ENCODE measurements at regions not wholly inside any gene's neighbourhood (a gene's known extent, or its start where the extent isn't known, plus 50 kb on each side); places are given as distances from the start of the nearest gene placed in this dataset.

GRCh38 chr11:101741479-101742175 lies 157.8 kb upstream of the TRPC6 start:
- DNase-seq: no peak
- Histone ChIP-seq H3K9me3 (replicated peaks) (no peaks in the 10 kb centered on the region), H3K4me1 (no peaks in the 10 kb centered on the region), H3K4me3 (no peak overlapping the region), H3K27ac (replicated peaks) (no peak overlapping the region), H3K36me3 (no peaks in the 10 kb centered on the region), H3K27me3 (ENCODE audit: low read depth) (no peaks in the 10 kb centered on the region)
- intact Hi-C loops (cut with micrococcal nuclease): no loop called here
- TF ChIP-seq, protein P1, sequence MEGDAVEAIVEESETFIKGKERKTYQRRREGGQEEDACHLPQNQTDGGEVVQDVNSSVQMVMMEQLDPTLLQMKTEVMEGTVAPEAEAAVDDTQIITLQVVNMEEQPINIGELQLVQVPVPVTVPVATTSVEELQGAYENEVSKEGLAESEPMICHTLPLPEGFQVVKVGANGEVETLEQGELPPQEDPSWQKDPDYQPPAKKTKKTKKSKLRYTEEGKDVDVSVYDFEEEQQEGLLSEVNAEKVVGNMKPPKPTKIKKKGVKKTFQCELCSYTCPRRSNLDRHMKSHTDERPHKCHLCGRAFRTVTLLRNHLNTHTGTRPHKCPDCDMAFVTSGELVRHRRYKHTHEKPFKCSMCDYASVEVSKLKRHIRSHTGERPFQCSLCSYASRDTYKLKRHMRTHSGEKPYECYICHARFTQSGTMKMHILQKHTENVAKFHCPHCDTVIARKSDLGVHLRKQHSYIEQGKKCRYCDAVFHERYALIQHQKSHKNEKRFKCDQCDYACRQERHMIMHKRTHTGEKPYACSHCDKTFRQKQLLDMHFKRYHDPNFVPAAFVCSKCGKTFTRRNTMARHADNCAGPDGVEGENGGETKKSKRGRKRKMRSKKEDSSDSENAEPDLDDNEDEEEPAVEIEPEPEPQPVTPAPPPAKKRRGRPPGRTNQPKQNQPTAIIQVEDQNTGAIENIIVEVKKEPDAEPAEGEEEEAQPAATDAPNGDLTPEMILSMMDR (IDR thresholded peaks at IDR 0.05; ENCODE audit: borderline replicate concordance): no peak

DNA sequence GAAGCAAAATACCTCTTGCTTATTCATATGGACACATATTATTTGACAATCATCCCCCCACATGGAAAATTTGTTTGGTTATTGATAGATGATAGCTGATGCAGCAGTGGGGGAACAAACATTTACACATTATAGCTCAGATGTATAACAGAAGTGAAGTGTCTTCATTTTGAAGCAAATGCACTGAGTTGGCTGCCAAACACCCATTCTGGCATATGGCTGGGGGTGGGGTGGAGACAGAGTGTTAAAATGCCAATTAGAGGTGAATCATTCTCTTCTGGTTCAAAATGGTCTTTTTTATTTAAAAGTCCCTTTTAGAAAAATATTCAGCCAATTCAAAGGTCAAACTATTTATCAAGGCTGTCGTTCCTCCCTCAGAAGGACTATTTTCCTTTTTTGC lies 157.3 kb upstream of the TRPC6 start:
- H3K4me1 ChIP-seq: no peaks in the 10 kb centered on the region
- no peaks in the 10 kb centered on the region for H3K27me3 ChIP-seq (ENCODE audit: low read depth)
- H3K27ac ChIP-seq (replicated peaks): no peak overlapping the region
- TF ChIP-seq, protein P1 (IDR thresholded peaks at IDR 0.05; ENCODE audit: borderline replicate concordance): no peak
- no peak for DNase-seq
- intact Hi-C loops (cut with micrococcal nuclease): no loop called here
- no peaks in the 10 kb centered on the region for H3K9me3 ChIP-seq (replicated peaks)
- no peak overlapping the region for H3K4me3 ChIP-seq
- no peaks in the 10 kb centered on the region for H3K36me3 ChIP-seq

DNA sequence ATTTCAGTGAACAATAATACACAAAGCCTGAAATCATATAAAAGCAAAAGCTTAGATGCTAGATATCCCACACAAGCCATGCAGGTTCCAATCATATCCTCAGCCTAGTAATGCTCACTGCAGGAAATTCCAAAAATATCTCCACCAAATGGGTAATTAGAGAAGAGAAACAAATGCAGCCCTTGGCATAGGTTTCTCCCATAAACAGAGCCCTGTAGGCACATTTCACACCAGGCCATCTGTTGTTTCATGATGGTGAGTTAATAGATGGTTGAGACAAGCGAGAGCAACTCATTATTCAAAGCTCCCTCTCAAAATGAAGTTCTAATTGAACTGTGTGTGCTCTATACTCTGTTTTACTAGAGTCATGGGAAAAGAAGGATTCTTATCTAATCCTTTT lies 154.6 kb upstream of the TRPC6 start:
- TF ChIP-seq, protein P1 (IDR thresholded peaks at IDR 0.05; ENCODE audit: borderline replicate concordance): no peak
- H3K4me3 ChIP-seq: no peak overlapping the region
- intact Hi-C loops (cut with micrococcal nuclease): no loop called here
- no peak overlapping the region for H3K27ac ChIP-seq (replicated peaks)
- no peaks in the 10 kb centered on the region for H3K27me3 ChIP-seq (ENCODE audit: low read depth)
- no peaks in the 10 kb centered on the region for H3K36me3 ChIP-seq
- no peak for DNase-seq
- no peaks in the 10 kb centered on the region for H3K9me3 ChIP-seq (replicated peaks)
- no peaks in the 10 kb centered on the region for H3K4me1 ChIP-seq

DNA sequence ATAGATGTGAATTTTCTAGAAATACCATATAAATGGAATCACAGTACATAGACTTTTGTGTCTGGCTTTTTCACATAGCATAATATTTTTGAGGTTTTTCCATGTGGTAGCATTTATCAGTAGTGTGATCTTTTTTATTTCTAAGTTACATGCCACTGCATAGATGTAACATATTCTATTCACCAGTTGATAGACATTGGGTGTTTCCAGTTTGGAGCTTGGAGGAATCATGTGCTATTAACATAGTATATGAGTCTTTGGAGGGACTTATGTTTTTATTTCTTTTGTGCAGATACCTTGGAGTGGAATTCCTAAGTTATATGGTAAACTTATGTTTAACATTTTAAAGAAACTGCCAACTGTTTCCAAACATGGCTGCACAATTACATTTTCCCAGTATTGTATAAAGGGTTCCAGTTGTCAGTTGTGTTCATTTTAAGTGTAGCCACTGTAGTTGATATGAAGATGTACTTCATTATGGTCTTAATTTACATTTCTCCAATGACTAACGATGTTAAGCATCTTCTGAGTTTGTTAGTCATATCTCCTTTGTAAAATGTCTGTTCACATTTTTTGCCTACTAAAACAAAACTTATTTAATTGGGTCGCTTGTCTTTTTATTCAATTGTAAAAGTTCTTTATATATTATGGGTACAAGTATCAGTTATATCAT lies 145.7 kb upstream of the TRPC6 start:
- no peak overlapping the region for H3K4me3 ChIP-seq
- no peak for DNase-seq
- intact Hi-C loops (cut with micrococcal nuclease): no loop called here
- H3K4me1 ChIP-seq: no peaks in the 10 kb centered on the region
- no peaks in the 10 kb centered on the region for H3K9me3 ChIP-seq (replicated peaks)
- H3K27me3 ChIP-seq (ENCODE audit: low read depth): no peaks in the 10 kb centered on the region
- no peak overlapping the region for H3K27ac ChIP-seq (replicated peaks)
- TF ChIP-seq, protein P1 (IDR thresholded peaks at IDR 0.05; ENCODE audit: borderline replicate concordance): no peak
- no peaks in the 10 kb centered on the region for H3K36me3 ChIP-seq

GRCh38 chr11:101727451-101727850 lies 143.6 kb upstream of the TRPC6 start:
- H3K27ac ChIP-seq (replicated peaks): no peak overlapping the region
- intact Hi-C loops (cut with micrococcal nuclease): no loop called here
- DNase-seq: no peak
- no peak overlapping the region for H3K4me3 ChIP-seq
- TF ChIP-seq, protein P1 (IDR thresholded peaks at IDR 0.05; ENCODE audit: borderline replicate concordance): no peak
- H3K4me1 ChIP-seq: no peaks in the 10 kb centered on the region
- H3K9me3 ChIP-seq (replicated peaks): no peaks in the 10 kb centered on the region
- H3K27me3 ChIP-seq (ENCODE audit: low read depth): no peaks in the 10 kb centered on the region
- no peaks in the 10 kb centered on the region for H3K36me3 ChIP-seq

Measured in left ventricle myocardium inferior (tissue), 1 donor.